WERI-Rb-1 (cell line): ENCODE measurements at regions not wholly inside any gene's neighbourhood (a gene's known extent, or its start where the extent isn't known, plus 50 kb on each side); places are given as distances from the start of the nearest gene placed in this dataset.

Experiments
- DNase-seq: peaks from one replicate; pipeline ENCODE4 v3.0.0-alpha.2; 2020
- H3K27ac ChIP-seq: fragments of 250-450 bp; sonication (Bioruptor Pico); 2 replicates; pipeline ENCODE4 v1.5.1; 2020; ENCODE audit warnings: mild to moderate bottlenecking, moderate library complexity
- H3K27me3 ChIP-seq: fragments of 250-450 bp; sonication (Bioruptor Pico); 2 replicates; pipeline ENCODE4 v1.5.1; 2021; ENCODE audit warnings: mild to moderate bottlenecking, low read depth, moderate library complexity; ENCODE audit not compliant: insufficient read depth, severe bottlenecking
- H3K36me3 ChIP-seq: fragments of 250-450 bp; sonication (Bioruptor Pico); 2 replicates; pipeline ENCODE4 v1.5.1; 2020; ENCODE audit warnings: mild to moderate bottlenecking, moderate library complexity
- H3K4me3 ChIP-seq: 2 replicates; pipeline ENCODE4 v1.5.1; 2011; ENCODE audit warnings: low read depth, mild to moderate bottlenecking, control low read depth, low read length
- H3K9me3 ChIP-seq: fragments of 250-450 bp; sonication (Bioruptor Pico); 2 replicates; pipeline ENCODE4 v1.5.1; 2021; ENCODE audit warnings: mild to moderate bottlenecking, moderate library complexity; ENCODE audit not compliant: severe bottlenecking
- TF ChIP-seq, protein P1 (sequence below): IDR thresholded peaks from 2 replicates; pipeline ENCODE4 v1.5.1; 2011; ENCODE audit warnings: low read depth, mild to moderate bottlenecking, control low read depth, inconsistent platforms, low read length

DNA sequence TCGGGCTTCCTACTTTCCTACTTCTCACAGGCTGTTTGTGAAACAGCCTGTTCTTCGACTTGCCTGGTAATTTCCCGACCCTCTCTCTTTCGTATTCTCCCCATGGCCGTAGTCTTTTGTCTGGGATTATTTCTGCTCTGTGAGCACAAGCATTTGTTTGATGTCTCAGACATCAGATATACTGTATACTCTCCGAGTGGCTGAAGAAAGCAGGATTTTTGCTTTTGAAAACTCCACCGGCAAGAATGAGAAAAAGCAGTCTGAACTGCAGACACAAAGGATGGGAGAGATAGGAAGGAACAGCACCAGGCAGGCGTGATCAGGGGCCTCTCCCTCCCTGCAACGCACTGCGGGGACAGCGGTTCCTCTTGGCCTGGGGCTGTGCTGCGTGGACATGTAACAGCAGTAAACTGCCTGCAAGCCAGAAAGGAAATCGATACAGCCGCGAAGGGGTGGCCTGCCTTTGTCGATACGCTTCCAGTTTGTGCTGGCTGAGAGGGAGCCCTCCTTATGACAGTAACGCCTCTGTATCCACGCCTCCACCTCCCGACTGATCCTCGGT is 313.9 kb upstream of the TLE4 start:
- Histone ChIP-seq H3K4me3 (peak overlapping the region; percentile 54), H3K27ac (no peak overlapping the region), H3K36me3 (no peaks in the 10 kb centered on the region), H3K9me3 (no peaks in the 10 kb centered on the region), H3K27me3 (peaks cover 4% of the 10 kb centered on the region)
- DNase-seq: peak; percentile 12
- TF ChIP-seq, protein P1, sequence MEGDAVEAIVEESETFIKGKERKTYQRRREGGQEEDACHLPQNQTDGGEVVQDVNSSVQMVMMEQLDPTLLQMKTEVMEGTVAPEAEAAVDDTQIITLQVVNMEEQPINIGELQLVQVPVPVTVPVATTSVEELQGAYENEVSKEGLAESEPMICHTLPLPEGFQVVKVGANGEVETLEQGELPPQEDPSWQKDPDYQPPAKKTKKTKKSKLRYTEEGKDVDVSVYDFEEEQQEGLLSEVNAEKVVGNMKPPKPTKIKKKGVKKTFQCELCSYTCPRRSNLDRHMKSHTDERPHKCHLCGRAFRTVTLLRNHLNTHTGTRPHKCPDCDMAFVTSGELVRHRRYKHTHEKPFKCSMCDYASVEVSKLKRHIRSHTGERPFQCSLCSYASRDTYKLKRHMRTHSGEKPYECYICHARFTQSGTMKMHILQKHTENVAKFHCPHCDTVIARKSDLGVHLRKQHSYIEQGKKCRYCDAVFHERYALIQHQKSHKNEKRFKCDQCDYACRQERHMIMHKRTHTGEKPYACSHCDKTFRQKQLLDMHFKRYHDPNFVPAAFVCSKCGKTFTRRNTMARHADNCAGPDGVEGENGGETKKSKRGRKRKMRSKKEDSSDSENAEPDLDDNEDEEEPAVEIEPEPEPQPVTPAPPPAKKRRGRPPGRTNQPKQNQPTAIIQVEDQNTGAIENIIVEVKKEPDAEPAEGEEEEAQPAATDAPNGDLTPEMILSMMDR: no peak

GRCh38 chr9:79259858-79260257 is 311.9 kb upstream of the TLE4 start:
- TF ChIP-seq, protein P1: no peak
- Histone ChIP-seq H3K9me3 (no peaks in the 10 kb centered on the region), H3K36me3 (no peaks in the 10 kb centered on the region), H3K4me3 (no peak overlapping the region), H3K27me3 (peaks cover 4% of the 10 kb centered on the region), H3K27ac (no peak overlapping the region)
- no peak for DNase-seq

DNA sequence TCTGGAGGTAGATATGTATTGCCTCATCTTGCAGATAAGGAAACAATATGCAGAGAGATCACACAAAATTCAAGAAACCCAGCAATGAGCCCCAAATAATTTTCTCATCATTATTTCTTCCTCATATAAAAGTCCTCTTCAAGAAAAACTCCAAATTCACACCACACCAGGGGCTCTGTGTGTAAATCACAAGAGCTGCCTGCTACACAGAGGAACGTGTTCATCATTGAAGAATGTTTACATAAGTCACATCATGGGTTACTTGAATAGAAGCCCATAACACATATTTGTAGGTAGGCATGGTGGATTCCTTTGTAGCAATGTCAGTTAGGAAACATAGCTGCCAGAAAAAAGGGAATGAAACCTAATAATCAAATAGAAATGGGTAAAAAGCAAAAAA is 308.1 kb upstream of the TLE4 start:
- Histone ChIP-seq H3K4me3 (no peak overlapping the region), H3K27ac (no peak overlapping the region), H3K36me3 (no peaks in the 10 kb centered on the region), H3K27me3 (no peaks in the 10 kb centered on the region), H3K9me3 (no peaks in the 10 kb centered on the region)
- no peak for DNase-seq
- TF ChIP-seq, protein P1: no peak

DNA sequence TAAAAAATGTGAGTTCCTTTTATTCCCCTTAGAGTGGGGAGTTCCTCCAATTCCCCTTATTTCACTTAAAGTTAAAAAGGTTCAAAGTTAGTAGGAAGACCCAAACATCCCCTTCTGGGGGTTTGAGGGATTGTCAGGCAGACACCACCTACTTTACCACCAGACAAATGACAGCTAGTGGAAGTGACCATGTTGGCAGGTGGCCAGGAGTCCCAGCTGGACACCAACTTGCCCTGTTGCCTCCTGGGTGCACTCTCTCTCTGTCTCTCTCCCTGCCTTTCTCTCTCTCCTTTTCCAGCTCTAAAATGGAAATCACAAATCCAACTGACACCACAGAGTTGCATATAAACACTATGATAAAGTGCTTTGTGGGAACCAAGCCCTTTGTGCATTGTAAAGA is 307.7 kb upstream of the TLE4 start:
- TF ChIP-seq, protein P1: no peak
- no peaks in the 10 kb centered on the region for H3K36me3 ChIP-seq
- H3K9me3 ChIP-seq: no peaks in the 10 kb centered on the region
- no peak overlapping the region for H3K4me3 ChIP-seq
- no peak overlapping the region for H3K27ac ChIP-seq
- no peaks in the 10 kb centered on the region for H3K27me3 ChIP-seq
- peak; percentile 19 for DNase-seq

DNA sequence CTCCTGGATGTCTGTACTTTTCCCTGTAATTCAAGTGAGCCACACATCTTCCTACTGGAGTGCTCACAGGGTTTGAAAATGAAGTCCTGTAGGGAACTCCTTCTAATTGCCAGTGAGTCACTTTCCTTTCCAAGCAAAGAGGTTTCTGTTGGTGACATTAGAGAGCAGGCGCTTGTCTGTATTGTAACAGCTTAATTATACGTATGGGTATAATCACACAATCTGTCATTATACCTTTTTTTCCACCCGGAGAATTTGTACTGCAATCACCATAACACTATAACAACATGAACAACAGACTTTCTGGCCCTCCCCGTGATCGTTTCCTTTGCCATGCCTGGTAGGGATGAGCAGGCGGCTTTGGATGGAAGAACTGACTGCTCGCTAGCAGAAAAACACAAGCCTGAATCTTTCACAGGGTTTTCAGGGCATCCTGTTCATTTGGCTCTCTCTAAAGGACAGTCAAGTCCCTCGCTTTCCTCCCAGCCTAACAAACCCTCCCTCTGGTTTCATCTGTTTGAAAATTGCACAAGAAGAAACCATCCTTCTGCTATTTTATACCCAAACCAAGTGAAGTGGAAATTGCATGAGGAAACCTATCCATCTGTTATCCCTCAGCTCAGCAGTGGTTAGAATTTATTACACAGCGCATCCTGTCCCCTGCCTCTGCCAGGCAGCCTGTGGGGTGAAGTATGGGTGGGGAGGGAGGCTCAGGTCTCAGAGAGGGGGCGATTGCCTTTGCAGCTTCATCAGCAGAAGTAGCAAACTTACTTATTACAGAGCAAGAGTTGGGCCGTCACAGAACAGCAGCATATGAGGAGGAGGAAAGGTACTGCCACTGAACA is 307.0 kb upstream of the TLE4 start:
- H3K27me3 ChIP-seq: no peaks in the 10 kb centered on the region
- TF ChIP-seq, protein P1: no peak
- no peak overlapping the region for H3K27ac ChIP-seq
- no peak overlapping the region for H3K4me3 ChIP-seq
- H3K9me3 ChIP-seq: no peaks in the 10 kb centered on the region
- DNase-seq: no peak
- no peaks in the 10 kb centered on the region for H3K36me3 ChIP-seq

DNA sequence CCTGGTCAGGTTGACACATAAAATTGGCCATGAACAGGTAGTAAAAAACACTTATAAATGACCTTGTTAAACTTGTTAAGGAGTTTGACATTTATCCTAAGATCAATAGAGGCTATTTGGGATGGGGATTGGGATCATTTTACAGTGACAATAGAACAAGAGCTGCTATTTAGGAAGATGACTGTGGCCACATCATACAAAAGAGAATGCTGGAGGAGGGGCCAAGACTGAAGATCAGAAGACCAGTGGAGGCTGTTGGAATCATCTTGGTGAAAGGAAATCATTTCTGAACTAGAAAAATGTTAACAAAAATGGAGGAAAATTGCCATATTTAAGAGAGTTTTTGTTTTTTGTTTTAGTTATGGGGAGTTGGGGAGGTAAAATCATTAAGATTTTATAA is 304.8 kb upstream of the TLE4 start:
- no peak for DNase-seq
- H3K27me3 ChIP-seq: no peaks in the 10 kb centered on the region
- H3K36me3 ChIP-seq: no peaks in the 10 kb centered on the region
- no peaks in the 10 kb centered on the region for H3K9me3 ChIP-seq
- TF ChIP-seq, protein P1: no peak
- no peak overlapping the region for H3K27ac ChIP-seq
- H3K4me3 ChIP-seq: no peak overlapping the region
